H1 (cell line): ENCODE measurements at regions not wholly inside any gene's neighbourhood (a gene's known extent, or its start where the extent isn't known, plus 50 kb on each side); places are given as distances from the start of the nearest gene placed in this dataset.

Experiments used
- CTCF ChIA-PET: fragments of 300-600 bp; sonication (Branson Sonifier 250); formaldehyde crosslinking; loops from one replicate; lab custom pipeline; 2021; ENCODE audit not compliant: partially characterized antibody; lab: Charles Lee
- POLR2A ChIA-PET: fragments of 300-600 bp; sonication (Branson Sonifier 250); formaldehyde crosslinking; loops from one replicate; lab custom pipeline; 2021; ENCODE audit warnings: inconsistent platforms; ENCODE audit not compliant: partially characterized antibody; lab: Charles Lee
- DNase-seq, 2 experiments: peaks; one replicate each; pipeline versions ENCODE4 v3.0.0 to v3.0.0-alpha.2; 2010 to 2022; ENCODE audit warnings: low spot score in 2 of 2, low read depth in 1 of 2, mixed read lengths in 1 of 2
- FAIRE-seq: peaks from 2 replicates; lab custom pipeline; 2011; peaks lifted over from hg19 to GRCh38; lab: Jason Lieb, UNC
- H2AFZ ChIP-seq: 2 replicates; pipeline ENCODE4 v1.8.1; 2012; ENCODE audit warnings: low read length, inconsistent platforms
- H2AK5ac ChIP-seq: 2 replicates; pipeline ENCODE4 v1.6.1; 2013; ENCODE audit warnings: low read depth, low read length
- H2BK120ac ChIP-seq: replicated peaks from 2 replicates; pipeline ENCODE3; 2013; ENCODE audit warnings: low read depth, low read length, inconsistent platforms
- H2BK12ac ChIP-seq: 2 replicates; pipeline ENCODE4 v1.6.1; 2013; ENCODE audit warnings: low read depth, low read length
- H2BK15ac ChIP-seq: 2 replicates; pipeline ENCODE4 v1.6.1; 2013; ENCODE audit warnings: low read length
- H2BK20ac ChIP-seq: 2 replicates; pipeline ENCODE4 v1.6.1; 2013; ENCODE audit warnings: low read length
- H2BK5ac ChIP-seq: 2 replicates; pipeline ENCODE4 v1.6.1; 2013; ENCODE audit warnings: low read depth, low read length
- H3K14ac ChIP-seq: 2 replicates; pipeline ENCODE4 v1.6.1; 2013; ENCODE audit warnings: inconsistent platforms; ENCODE audit not compliant: insufficient read length
- H3K18ac ChIP-seq: 2 replicates; pipeline ENCODE4 v1.6.1; 2013; ENCODE audit warnings: low read length; ENCODE audit errors: extremely low read depth
- H3K23ac ChIP-seq: 2 replicates; pipeline ENCODE4 v1.6.1; 2013; ENCODE audit warnings: inconsistent platforms; ENCODE audit not compliant: insufficient read length
- H3K23me2 ChIP-seq: 2 replicates; pipeline ENCODE4 v1.6.1; 2013; ENCODE audit warnings: low read depth, low read length
- H3K27ac ChIP-seq: 2 replicates; pipeline ENCODE4 v1.6.1; 2011; ENCODE audit warnings: low read depth, low read length, inconsistent platforms
- H3K27me3 ChIP-seq, 4 experiments: replicated peaks in 1 of 4; 1 replicate in 1 of 4; 2 replicates in 3 of 4; pipeline versions ENCODE4 v1.6.1 to v1.8.1; 2011 to 2013; ENCODE audit warnings: low read length in 3 of 4, mild to moderate bottlenecking in 3 of 4, inconsistent platforms in 2 of 4, mixed read lengths in 2 of 4, moderate library complexity in 1 of 4; ENCODE audit not compliant: control insufficient read depth in 3 of 4, insufficient read depth in 3 of 4; ENCODE audit errors: extremely low read depth in 1 of 4
- H3K36me3 ChIP-seq, 4 experiments: 2 replicates each; pipeline versions ENCODE4 v1.6.1 to v1.8.1; 2011 to 2013; ENCODE audit warnings: mild to moderate bottlenecking in 4 of 4, low read length in 3 of 4, moderate library complexity in 2 of 4, control low read depth in 1 of 4, inconsistent platforms in 1 of 4; ENCODE audit not compliant: insufficient read depth in 4 of 4, control insufficient read depth in 2 of 4
- H3K4ac ChIP-seq: replicated peaks from 2 replicates; pipeline ENCODE3; 2013; ENCODE audit warnings: low read length, low read depth, mixed read lengths, inconsistent platforms; ENCODE audit not compliant: insufficient read length
- H3K4me1 ChIP-seq, 4 experiments: replicated peaks in 1 of 4; 1 replicate in 1 of 4; 2 replicates in 3 of 4; pipeline versions ENCODE4 v1.6.1 to v1.8.1; 2011 to 2013; ENCODE audit warnings: low read length in 3 of 4, inconsistent platforms in 2 of 4, mixed read lengths in 1 of 4; ENCODE audit not compliant: insufficient read depth in 4 of 4, control insufficient read depth in 3 of 4
- H3K4me2 ChIP-seq, 2 experiments: 2 replicates each; pipeline versions ENCODE4 v1.6.1 to v1.8.1; 2011 to 2013; ENCODE audit warnings: low read depth in 2 of 2, low read length in 2 of 2, control low read depth in 1 of 2, inconsistent platforms in 1 of 2, mild to moderate bottlenecking in 1 of 2; ENCODE audit not compliant: insufficient read depth in 1 of 2
- H3K4me3 ChIP-seq, 4 experiments: fragments of 200-600, 300-600 bp in 1 of 4; sonication (generic), shearing (Covaris generic), sonication (Bioruptor Twin) in 1 of 4; 2 replicates each; pipeline versions ENCODE4 v1.5.1 to v1.8.1; 2011 to 2016; ENCODE audit warnings: low read length in 4 of 4, low read depth in 3 of 4, control low read depth in 2 of 4, inconsistent platforms in 2 of 4, mild to moderate bottlenecking in 2 of 4, mixed read lengths in 1 of 4, moderate library complexity in 1 of 4; ENCODE audit not compliant: insufficient read depth in 2 of 4; ENCODE audit errors: extremely low read depth in 1 of 4
- H3K56ac ChIP-seq: replicated peaks from 2 replicates; pipeline ENCODE3; 2013; ENCODE audit warnings: low read depth, mild to moderate bottlenecking, mixed read lengths, low read length, inconsistent platforms; ENCODE audit not compliant: insufficient read length
- H3K79me1 ChIP-seq: 2 replicates; pipeline ENCODE4 v1.6.1; 2013; ENCODE audit warnings: low read depth, low read length, control low read depth
- H3K79me2 ChIP-seq, 2 experiments: 2 replicates each; pipeline versions ENCODE4 v1.6.1 to v1.8.1; 2012 to 2013; ENCODE audit warnings: low read length in 2 of 2, mild to moderate bottlenecking in 2 of 2, inconsistent platforms in 1 of 2; ENCODE audit not compliant: insufficient read depth in 2 of 2, control insufficient read depth in 1 of 2
- H3K9ac ChIP-seq, 4 experiments: replicated peaks in 1 of 4; 1 replicate in 1 of 4; 2 replicates in 3 of 4; pipeline versions ENCODE4 v1.6.1 to v1.8.1; 2011 to 2013; ENCODE audit warnings: low read depth in 3 of 4, low read length in 3 of 4, control low read depth in 2 of 4, mild to moderate bottlenecking in 2 of 4, moderate library complexity in 2 of 4, inconsistent platforms in 1 of 4; ENCODE audit errors: extremely low read depth in 1 of 4
- H3K9me3 ChIP-seq, 2 experiments: 2 replicates each; pipeline versions ENCODE4 v1.6.1 to v1.8.1; 2012 to 2013; ENCODE audit warnings: mild to moderate bottlenecking in 2 of 2, moderate library complexity in 2 of 2, control low read depth in 1 of 2, inconsistent platforms in 1 of 2, low read depth in 1 of 2, low read length in 1 of 2, mixed read lengths in 1 of 2; ENCODE audit not compliant: insufficient read depth in 2 of 2
- H4K20me1 ChIP-seq, 2 experiments: replicated peaks in 1 of 2; 2 replicates each; pipeline versions ENCODE3 to v1.8.1; 2011 to 2013; ENCODE audit warnings: inconsistent platforms in 2 of 2, low read length in 2 of 2, mild to moderate bottlenecking in 1 of 2; ENCODE audit not compliant: insufficient read depth in 2 of 2, control insufficient read depth in 1 of 2
- H4K5ac ChIP-seq: 2 replicates; pipeline ENCODE4 v1.6.1; 2013; ENCODE audit warnings: low read length, low read depth, mixed read lengths, inconsistent platforms; ENCODE audit not compliant: insufficient read length
- H4K8ac ChIP-seq: 2 replicates; pipeline ENCODE4 v1.8.0; 2013; ENCODE audit warnings: mild to moderate bottlenecking, moderate library complexity, low read length, inconsistent platforms; ENCODE audit not compliant: insufficient read depth; ENCODE audit errors: extremely low read depth
- H4K91ac ChIP-seq: replicated peaks from 2 replicates; pipeline ENCODE3; 2013; ENCODE audit warnings: low read length, mixed read lengths, inconsistent platforms; ENCODE audit not compliant: insufficient read length
- ATF2 ChIP-seq: IDR thresholded peaks from 2 replicates; pipeline ENCODE4 v1.6.1; 2012; ENCODE audit warnings: low read length, inconsistent platforms
- CHD2 ChIP-seq: IDR thresholded peaks from 2 replicates; pipeline ENCODE4 v1.6.1; 2012; ENCODE audit warnings: low read length, improper control_type of control experiment
- NANOG ChIP-seq: IDR thresholded peaks from 2 replicates; pipeline ENCODE4 v1.6.1; 2011; ENCODE audit warnings: low read length, low read depth, mild to moderate bottlenecking, inconsistent platforms; ENCODE audit not compliant: insufficient read depth, poor library complexity, severe bottlenecking
- YY1 ChIP-seq: IDR thresholded peaks from 2 replicates; pipeline ENCODE4 v1.6.1; 2011; ENCODE audit warnings: low read depth, mild to moderate bottlenecking, low read length
- ZNF274 ChIP-seq: IDR thresholded peaks from 2 replicates; pipeline ENCODE4 v1.7.0; 2012; ENCODE audit warnings: low read length, borderline replicate concordance; ENCODE audit errors: extremely low read depth
- WGBS, 2 experiments: shearing (Covaris generic) in 1 of 2; methylation state at CpG; one replicate each; pipeline versions ENCODE4 v1.1.6 to v1.1.7; 2013 to 2015; ENCODE audit warnings: low lambda C conversion rate in 2 of 2, mixed read lengths in 2 of 2, inconsistent platforms in 1 of 2, low coverage in 1 of 2, missing lambda C conversion rate in 1 of 2; ENCODE audit not compliant: insufficient replicate concordance in 2 of 2, insufficient coverage in 1 of 2, insufficient read length in 1 of 2; ENCODE audit errors: extremely low coverage in 1 of 2, missing lambda C conversion rate in 1 of 2; 5-methylcytosine and 5-hydroxymethylcytosine counted together

- no peak for TF ChIP-seq NANOG
- TF ChIP-seq ZNF274 = no peak
- TF ChIP-seq ATF2 = no peak
- no peak for TF ChIP-seq CHD2
- TF ChIP-seq YY1 = no peak
- no peaks in the 10 kb centered on the region for H3K27me3 ChIP-seq
- H3K23ac ChIP-seq = no peak overlapping the region
- H4K91ac ChIP-seq = no peak overlapping the region
- no peaks in the 10 kb centered on the region for H3K36me3 ChIP-seq
- H4K5ac ChIP-seq = no peak overlapping the region
- H2AK5ac ChIP-seq = no peak overlapping the region
- no peaks in the 10 kb centered on the region for H4K20me1 ChIP-seq
- H3K79me2 ChIP-seq = no peaks in the 10 kb centered on the region
- H2BK5ac ChIP-seq = no peak overlapping the region
- no peak overlapping the region for H3K4ac ChIP-seq
- no peak overlapping the region for H3K27ac ChIP-seq
- FAIRE-seq = no peak
- no peak overlapping the region for H4K8ac ChIP-seq
- H2BK15ac ChIP-seq = no peak overlapping the region
- no peak overlapping the region for H2BK20ac ChIP-seq
- H2BK12ac ChIP-seq = no peak overlapping the region
- ChIA-PET CTCF (interaction anchor here (1.1 to 2.1 kb wide), 2 partner anchors 8 to 147 kb away, joined by 3 to 11 read pairs; no protein-coding TSS in a partner anchor), POLR2A (no interaction called here)
- H3K18ac ChIP-seq = no peak overlapping the region
- H3K79me1 ChIP-seq = no peaks in the 10 kb centered on the region
- 70% methylated on average over 4 of the region's 4 CpGs; no CpG with 5 or more reads in 1 of the 2 experiments for WGBS, 2 experiments
- H2AFZ ChIP-seq = no peak overlapping the region
- DNase-seq = no peak
- H3K9me3 ChIP-seq = no peaks in the 10 kb centered on the region
- no peak overlapping the region for H3K9ac ChIP-seq
- no peaks in the 10 kb centered on the region for H3K4me1 ChIP-seq
- H3K14ac ChIP-seq = no peak overlapping the region
- no peaks in the 10 kb centered on the region for H3K23me2 ChIP-seq
- H3K4me2 ChIP-seq = no peak overlapping the region
- H3K4me3 ChIP-seq = no peak overlapping the region
- H3K56ac ChIP-seq = no peak overlapping the region
- H2BK120ac ChIP-seq = no peak overlapping the region
Measured at GRCh38 chr13:77417897-77418296, 91.0 kb upstream of the MYCBP2 start.
